GM19372 (cell line): ENCODE measurements at regions not wholly inside any gene's neighbourhood (a gene's known extent, or its start where the extent isn't known, plus 50 kb on each side); places are given as distances from the start of the nearest gene placed in this dataset.

ENCODE experiments used
- ATAC-seq: cut with Tn5 transposase; IDR thresholded peaks from one replicate; pipeline ENCODE4 v1.9.1; 2021; ENCODE audit warnings: mild to moderate bottlenecking, low read depth, moderate library complexity; ENCODE audit not compliant: unreplicated experiment

- no peak for ATAC-seq
Observed at GRCh38 chr18:27899893-27900292, 277.0 kb downstream of the CDH2 start.

GRCh38 chr18:27894746-27895145 lies 282.2 kb downstream of the CDH2 start:
- ATAC-seq: no peak

GRCh38 chr18:27887711-27888495 lies 289.0 kb downstream of the CDH2 start:
- ATAC-seq: no peak

- ATAC-seq: no peak
Observed at GRCh38 chr18:27887287-27887686, 289.6 kb downstream of the CDH2 start.

- no peak for ATAC-seq
Observed at GRCh38 chr18:27879540-27879939, 297.4 kb downstream of the CDH2 start.

- no peak for ATAC-seq
Observed at GRCh38 chr18:27871726-27872125, 305.2 kb downstream of the CDH2 start.

GRCh38 chr18:27869735-27870134 lies 307.2 kb downstream of the CDH2 start:
- no peak for ATAC-seq

- no peak for ATAC-seq
Observed at GRCh38 chr18:27865431-27865830, 311.5 kb downstream of the CDH2 start.

- ATAC-seq: no peak
Observed at GRCh38 chr18:27863780-27864430, 313.0 kb downstream of the CDH2 start.

- no peak for ATAC-seq
Observed at GRCh38 chr18:27862041-27862682, 314.8 kb downstream of the CDH2 start.

GRCh38 chr18:27861539-27861938 lies 315.4 kb downstream of the CDH2 start:
- no peak for ATAC-seq

- no peak for ATAC-seq
Observed at GRCh38 chr18:27860701-27861107, 316.2 kb downstream of the CDH2 start.

- no peak for ATAC-seq
Observed at GRCh38 chr18:27860011-27860410, 316.9 kb downstream of the CDH2 start.

GRCh38 chr18:27856820-27857219 lies 320.1 kb downstream of the CDH2 start:
- ATAC-seq: no peak

- no peak for ATAC-seq
Observed at GRCh38 chr18:27855486-27855885, 321.4 kb downstream of the CDH2 start.

- no peak for ATAC-seq
Observed at GRCh38 chr18:27854631-27855030, 322.3 kb downstream of the CDH2 start.

- no peak for ATAC-seq
Observed at GRCh38 chr18:27848336-27848735, 328.6 kb downstream of the CDH2 start.

GRCh38 chr18:27847412-27847811 lies 329.5 kb downstream of the CDH2 start:
- ATAC-seq: no peak

GRCh38 chr18:27845897-27846296 lies 331.0 kb downstream of the CDH2 start:
- no peak for ATAC-seq

GRCh38 chr18:27843783-27844777 lies 332.9 kb downstream of the CDH2 start:
- no peak for ATAC-seq
